GM12872 (cell line): ENCODE measurements at regions not wholly inside any gene's neighbourhood (a gene's known extent, or its start where the extent isn't known, plus 50 kb on each side); places are given as distances from the start of the nearest gene placed in this dataset.

Source experiments
- TF ChIP-seq, protein P1 (sequence below): IDR thresholded peaks from 3 replicates; pipeline ENCODE4 v1.5.1; 2011; ENCODE audit warnings: low read depth, mild to moderate bottlenecking, low read length, moderate library complexity; ENCODE audit not compliant: insufficient read depth

DNA sequence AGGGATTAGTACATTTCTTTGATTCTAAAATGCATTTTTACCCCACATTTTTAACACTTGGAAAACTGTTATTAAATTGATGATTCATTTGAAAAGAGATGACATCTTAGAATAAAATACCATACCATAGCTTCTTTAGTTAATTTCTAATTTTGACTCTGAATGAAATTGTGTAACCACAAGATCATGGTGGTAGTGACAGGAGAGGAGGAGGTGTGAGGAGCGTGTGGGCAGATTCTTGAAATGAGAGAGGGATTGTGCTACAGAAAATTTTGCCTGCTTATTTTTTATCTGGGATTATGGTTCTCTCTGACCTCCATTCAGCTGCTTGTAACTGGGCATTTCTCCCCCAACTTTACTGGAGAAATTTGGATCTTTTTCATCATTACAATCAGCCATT is 173.3 kb upstream of the CLINT1 start:
- TF ChIP-seq, protein P1, sequence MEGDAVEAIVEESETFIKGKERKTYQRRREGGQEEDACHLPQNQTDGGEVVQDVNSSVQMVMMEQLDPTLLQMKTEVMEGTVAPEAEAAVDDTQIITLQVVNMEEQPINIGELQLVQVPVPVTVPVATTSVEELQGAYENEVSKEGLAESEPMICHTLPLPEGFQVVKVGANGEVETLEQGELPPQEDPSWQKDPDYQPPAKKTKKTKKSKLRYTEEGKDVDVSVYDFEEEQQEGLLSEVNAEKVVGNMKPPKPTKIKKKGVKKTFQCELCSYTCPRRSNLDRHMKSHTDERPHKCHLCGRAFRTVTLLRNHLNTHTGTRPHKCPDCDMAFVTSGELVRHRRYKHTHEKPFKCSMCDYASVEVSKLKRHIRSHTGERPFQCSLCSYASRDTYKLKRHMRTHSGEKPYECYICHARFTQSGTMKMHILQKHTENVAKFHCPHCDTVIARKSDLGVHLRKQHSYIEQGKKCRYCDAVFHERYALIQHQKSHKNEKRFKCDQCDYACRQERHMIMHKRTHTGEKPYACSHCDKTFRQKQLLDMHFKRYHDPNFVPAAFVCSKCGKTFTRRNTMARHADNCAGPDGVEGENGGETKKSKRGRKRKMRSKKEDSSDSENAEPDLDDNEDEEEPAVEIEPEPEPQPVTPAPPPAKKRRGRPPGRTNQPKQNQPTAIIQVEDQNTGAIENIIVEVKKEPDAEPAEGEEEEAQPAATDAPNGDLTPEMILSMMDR: no peak

DNA sequence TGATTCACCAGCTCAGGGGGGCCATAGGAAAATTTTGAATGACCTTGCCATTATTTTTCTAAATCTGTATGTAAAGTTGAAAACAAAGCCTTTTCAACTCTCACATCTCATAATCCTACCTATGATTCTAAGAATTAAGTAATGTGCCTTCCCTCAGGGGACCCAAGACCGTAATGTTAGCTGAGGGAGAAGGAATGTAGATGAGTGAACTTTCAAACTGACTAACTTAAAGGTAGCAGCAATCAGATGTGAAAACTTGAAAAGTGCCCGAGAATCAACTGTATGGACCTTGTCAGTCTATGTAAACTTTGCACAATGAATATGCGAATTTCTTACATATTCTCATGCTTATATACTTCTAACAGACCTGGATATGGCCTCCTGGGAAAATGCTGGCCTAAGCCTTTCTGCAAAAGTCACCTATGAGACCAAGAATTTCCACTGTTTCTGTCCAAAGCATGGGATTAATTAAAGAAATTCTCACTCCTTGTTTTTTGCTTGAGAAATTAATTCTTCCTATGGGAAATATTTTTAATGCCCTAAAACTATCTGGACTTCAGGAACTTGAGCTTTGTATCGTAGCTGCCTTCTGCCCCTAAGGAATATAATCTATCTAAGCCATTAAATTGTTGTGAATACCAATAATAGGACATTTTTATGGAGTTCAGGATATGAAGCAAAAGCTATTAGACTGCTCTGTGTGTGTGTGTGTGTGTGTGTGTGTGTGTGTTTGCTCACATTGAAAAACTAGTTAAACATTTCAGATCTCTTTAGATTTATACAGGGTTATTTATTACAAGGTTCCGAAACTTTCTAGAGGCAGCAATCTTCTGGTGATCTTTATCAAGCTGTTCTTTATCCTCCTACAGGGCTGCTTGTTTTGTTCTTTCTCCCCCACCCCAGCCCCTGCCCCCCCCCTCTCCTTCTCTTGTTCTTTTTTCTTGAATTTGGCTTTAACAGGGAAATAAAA is 169.1 kb upstream of the CLINT1 start:
- TF ChIP-seq, protein P1: no peak

- TF ChIP-seq, protein P1: no peak
These were observed 167.5 kb upstream of the CLINT1 start for GRCh38 chr5:158026304-158027031.

GRCh38 chr5:158023266-158023665 is 164.3 kb upstream of the CLINT1 start:
- TF ChIP-seq, protein P1: no peak

DNA sequence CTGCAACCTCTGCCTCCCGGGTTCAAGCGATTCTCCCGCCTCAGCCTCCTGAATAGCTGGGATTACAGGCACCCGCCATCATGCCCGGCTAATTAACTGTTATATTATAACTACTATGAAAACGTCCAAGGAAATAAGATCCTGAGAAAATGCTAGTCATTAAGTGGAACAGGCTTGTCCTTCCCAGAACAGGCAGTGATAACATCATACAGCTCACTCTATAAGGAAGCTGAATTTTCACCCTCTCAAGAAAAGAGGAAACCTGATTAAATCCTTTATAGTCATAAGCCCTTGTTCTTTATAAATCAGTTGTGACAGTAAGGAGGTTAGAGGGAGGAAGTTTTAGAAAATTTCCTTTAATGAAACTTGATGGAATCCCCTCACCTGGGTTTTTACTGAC is 163.9 kb upstream of the CLINT1 start:
- TF ChIP-seq, protein P1: no peak

GRCh38 chr5:158022393-158022792 is 163.4 kb upstream of the CLINT1 start:
- TF ChIP-seq, protein P1: no peak

DNA sequence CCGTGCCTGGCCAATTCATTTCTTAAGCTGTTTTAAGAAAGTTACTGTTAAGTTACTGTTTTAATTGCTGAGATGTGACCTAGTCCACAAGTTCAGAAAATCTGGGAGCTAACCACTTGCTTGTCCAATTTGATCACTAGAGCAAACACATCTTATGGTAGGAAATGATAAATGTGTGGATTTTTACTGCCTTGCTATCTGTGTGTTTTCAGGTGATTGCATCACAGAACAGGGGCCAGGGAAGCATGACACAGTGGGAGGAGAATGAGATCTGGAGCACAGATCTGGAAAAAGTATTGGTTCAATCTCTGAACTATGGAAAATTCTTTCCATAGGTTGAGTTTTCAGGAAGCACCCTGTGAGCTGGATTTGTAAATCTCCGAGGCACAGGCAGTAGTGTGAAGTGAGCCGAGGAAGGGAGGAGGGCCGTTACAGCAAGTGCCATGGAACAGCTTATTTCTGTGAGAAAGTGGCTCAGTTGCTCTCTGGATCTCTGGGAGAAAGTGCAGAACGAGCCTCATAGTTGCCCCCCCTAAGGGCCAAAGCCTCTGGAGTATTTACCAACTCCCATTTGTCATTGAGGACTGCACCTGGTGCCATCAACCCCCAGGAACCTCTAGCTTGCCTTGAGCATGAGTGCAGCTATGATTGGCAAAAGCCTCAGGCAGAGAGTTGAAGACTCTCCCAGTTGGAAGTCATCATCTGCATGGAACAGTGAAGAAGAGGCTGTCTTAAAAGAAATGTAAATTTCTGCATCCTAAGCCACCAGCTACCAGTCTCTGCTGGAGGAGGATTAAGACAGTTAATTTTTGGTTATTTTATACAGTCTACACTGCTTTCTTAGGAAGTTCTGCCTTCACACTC is 161.8 kb upstream of the CLINT1 start:
- TF ChIP-seq, protein P1: no peak
